ENCODE measurements at regions not wholly inside any gene's neighbourhood (a gene's known extent, or its start where the extent isn't known, plus 50 kb on each side); places are given as distances from the start of the nearest gene placed in this dataset.

- H3K27me3 Mint-ChIP-seq, result peaks cover 20% of the 10 kb centered on the region
- H3K36me3 Mint-ChIP-seq (ENCODE audit: insufficient read depth), result no peaks in the 10 kb centered on the region
- H3K4me3 Mint-ChIP-seq (ENCODE audit: low read depth), result no peak overlapping the region
- peaks cover 24% of the 10 kb centered on the region for H3K4me1 Mint-ChIP-seq (ENCODE audit: low read depth)
- DNase-seq (ENCODE audit: low spot score, unreplicated experiment), result no peak
- no peaks in the 10 kb centered on the region for H3K9me3 Mint-ChIP-seq (ENCODE audit: low read depth)
- H3K27ac Mint-ChIP-seq, result no peak overlapping the region
- no peak for TF ChIP-seq CTCF (IDR thresholded peaks at IDR 0.05; ENCODE audit: unreplicated experiment)
Observed at GRCh38 chr2:9770006-9770307, 73.3 kb upstream of the TAF1B start.

GRCh38 chr2:9770308-9771100 is 72.8 kb upstream of the TAF1B start:
- DNase-seq (ENCODE audit: low spot score, unreplicated experiment), result peak; percentile 30
- Mint-ChIP-seq H3K4me1 (ENCODE audit: low read depth) (peaks cover 24% of the 10 kb centered on the region), H3K27ac (peak overlapping the region; percentile 31), H3K36me3 (ENCODE audit: insufficient read depth) (no peaks in the 10 kb centered on the region), H3K27me3 (peaks cover 20% of the 10 kb centered on the region), H3K4me3 (ENCODE audit: low read depth) (no peak overlapping the region), H3K9me3 (ENCODE audit: low read depth) (no peaks in the 10 kb centered on the region)
- TF ChIP-seq CTCF (IDR thresholded peaks at IDR 0.05; ENCODE audit: unreplicated experiment), result peak; percentile 76

GRCh38 chr2:9771101-9771449 is 72.2 kb upstream of the TAF1B start:
- Mint-ChIP-seq H3K4me1 (ENCODE audit: low read depth) (peaks cover 24% of the 10 kb centered on the region), H3K27ac (no peak overlapping the region), H3K36me3 (ENCODE audit: insufficient read depth) (no peaks in the 10 kb centered on the region), H3K9me3 (ENCODE audit: low read depth) (no peaks in the 10 kb centered on the region), H3K4me3 (ENCODE audit: low read depth) (no peak overlapping the region), H3K27me3 (peaks cover 20% of the 10 kb centered on the region)
- TF ChIP-seq CTCF (IDR thresholded peaks at IDR 0.05; ENCODE audit: unreplicated experiment), result no peak
- DNase-seq (ENCODE audit: low spot score, unreplicated experiment), result no peak

GRCh38 chr2:9771481-9772017 is 71.7 kb upstream of the TAF1B start:
- Mint-ChIP-seq H3K4me1 (ENCODE audit: low read depth) (peaks cover 24% of the 10 kb centered on the region), H3K27me3 (peaks cover 19% of the 10 kb centered on the region), H3K36me3 (ENCODE audit: insufficient read depth) (no peaks in the 10 kb centered on the region), H3K4me3 (ENCODE audit: low read depth) (no peak overlapping the region), H3K27ac (no peak overlapping the region), H3K9me3 (ENCODE audit: low read depth) (no peaks in the 10 kb centered on the region)
- no peak for DNase-seq (ENCODE audit: low spot score, unreplicated experiment)
- no peak for TF ChIP-seq CTCF (IDR thresholded peaks at IDR 0.05; ENCODE audit: unreplicated experiment)

GRCh38 chr2:9772035-9772998 is 71.0 kb upstream of the TAF1B start:
- no peaks in the 10 kb centered on the region for H3K36me3 Mint-ChIP-seq (ENCODE audit: insufficient read depth)
- no peaks in the 10 kb centered on the region for H3K9me3 Mint-ChIP-seq (ENCODE audit: low read depth)
- peaks cover 18% of the 10 kb centered on the region for H3K27me3 Mint-ChIP-seq
- no peak for DNase-seq (ENCODE audit: low spot score, unreplicated experiment)
- H3K4me1 Mint-ChIP-seq (ENCODE audit: low read depth), result peaks cover 24% of the 10 kb centered on the region
- no peak overlapping the region for H3K4me3 Mint-ChIP-seq (ENCODE audit: low read depth)
- no peak overlapping the region for H3K27ac Mint-ChIP-seq
- no peak for TF ChIP-seq CTCF (IDR thresholded peaks at IDR 0.05; ENCODE audit: unreplicated experiment)

Data from progenitor cell of endocrine pancreas (in vitro differentiated cells).